ENCODE measurements at regions not wholly inside any gene's neighbourhood (a gene's known extent, or its start where the extent isn't known, plus 50 kb on each side); places are given as distances from the start of the nearest gene placed in this dataset.

DNA sequence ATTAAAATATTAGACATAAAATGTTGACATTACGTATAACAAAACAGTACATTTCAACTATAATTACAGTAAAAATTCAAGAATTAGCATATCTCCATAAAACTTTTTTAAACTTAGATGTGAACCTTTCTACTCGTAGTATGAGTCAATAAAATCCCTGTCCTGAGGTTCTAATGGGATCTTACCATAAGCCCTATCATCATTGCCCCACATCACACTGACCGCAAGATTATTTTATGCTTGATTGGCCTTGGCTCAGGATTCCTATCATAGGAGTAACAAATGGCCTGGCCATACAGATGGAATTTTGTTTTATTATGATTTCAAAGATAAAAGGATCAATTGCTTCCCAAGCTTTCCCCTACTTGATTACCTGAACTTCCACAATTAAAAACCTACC, 238.3 kb downstream of the MEF2C start:
- TF ChIP-seq POLR2A (IDR thresholded peaks at IDR 0.05) (no peak), EP300 (IDR thresholded peaks at IDR 0.05) (no peak)
- TF ChIP-seq, protein P1, sequence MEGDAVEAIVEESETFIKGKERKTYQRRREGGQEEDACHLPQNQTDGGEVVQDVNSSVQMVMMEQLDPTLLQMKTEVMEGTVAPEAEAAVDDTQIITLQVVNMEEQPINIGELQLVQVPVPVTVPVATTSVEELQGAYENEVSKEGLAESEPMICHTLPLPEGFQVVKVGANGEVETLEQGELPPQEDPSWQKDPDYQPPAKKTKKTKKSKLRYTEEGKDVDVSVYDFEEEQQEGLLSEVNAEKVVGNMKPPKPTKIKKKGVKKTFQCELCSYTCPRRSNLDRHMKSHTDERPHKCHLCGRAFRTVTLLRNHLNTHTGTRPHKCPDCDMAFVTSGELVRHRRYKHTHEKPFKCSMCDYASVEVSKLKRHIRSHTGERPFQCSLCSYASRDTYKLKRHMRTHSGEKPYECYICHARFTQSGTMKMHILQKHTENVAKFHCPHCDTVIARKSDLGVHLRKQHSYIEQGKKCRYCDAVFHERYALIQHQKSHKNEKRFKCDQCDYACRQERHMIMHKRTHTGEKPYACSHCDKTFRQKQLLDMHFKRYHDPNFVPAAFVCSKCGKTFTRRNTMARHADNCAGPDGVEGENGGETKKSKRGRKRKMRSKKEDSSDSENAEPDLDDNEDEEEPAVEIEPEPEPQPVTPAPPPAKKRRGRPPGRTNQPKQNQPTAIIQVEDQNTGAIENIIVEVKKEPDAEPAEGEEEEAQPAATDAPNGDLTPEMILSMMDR (IDR thresholded peaks at IDR 0.05) = no peak
